ENCODE measurements at regions not wholly inside any gene's neighbourhood (a gene's known extent, or its start where the extent isn't known, plus 50 kb on each side); places are given as distances from the start of the nearest gene placed in this dataset.

GRCh38 chr2:12495247-12495868 is 221.4 kb upstream of the TRIB2 start:
- H3K27me3 ChIP-seq (replicated peaks; ENCODE audit: insufficient read depth): no peaks in the 10 kb centered on the region
- H3K36me3 ChIP-seq: no peaks in the 10 kb centered on the region
- no peak for DNase-seq (ENCODE audit: low spot score)
- H3K4me3 ChIP-seq: no peak overlapping the region
- H3K9me3 ChIP-seq: no peaks in the 10 kb centered on the region
- TF ChIP-seq POLR2A (IDR thresholded peaks at IDR 0.05) (no peak), POLR2AphosphoS5 (IDR thresholded peaks at IDR 0.05) (no peak), CTCF (IDR thresholded peaks at IDR 0.05) (no peak)
- H3K27ac ChIP-seq: no peak overlapping the region
- intact Hi-C loops (cut with DNase I): no loop called here
- 82% methylated on average over 7 of the region's 7 CpGs for WGBS
- no peaks in the 10 kb centered on the region for H3K4me1 ChIP-seq (replicated peaks)

GRCh38 chr2:12498286-12498685 is 218.4 kb upstream of the TRIB2 start:
- intact Hi-C loops (cut with DNase I): no loop called here

GRCh38 chr2:12498704-12499103 is 218.0 kb upstream of the TRIB2 start:
- no peaks in the 10 kb centered on the region for H3K4me1 ChIP-seq (replicated peaks)
- H3K27ac ChIP-seq: no peak overlapping the region
- no peaks in the 10 kb centered on the region for H3K27me3 ChIP-seq (replicated peaks; ENCODE audit: insufficient read depth)
- no peaks in the 10 kb centered on the region for H3K36me3 ChIP-seq
- TF ChIP-seq CTCF (IDR thresholded peaks at IDR 0.05): no peak
- TF ChIP-seq POLR2A (IDR thresholded peaks at IDR 0.05): no peak
- no peak for TF ChIP-seq POLR2AphosphoS5 (IDR thresholded peaks at IDR 0.05)
- DNase-seq (ENCODE audit: low spot score): no peak
- intact Hi-C loops (cut with DNase I): no loop called here
- H3K4me3 ChIP-seq: no peak overlapping the region
- WGBS: 97% methylated on average over 1 of the region's 1 CpG
- no peaks in the 10 kb centered on the region for H3K9me3 ChIP-seq

More at GRCh38 chr2:12498286-12498685, 218.4 kb upstream of the TRIB2 start:
- no peak for TF ChIP-seq POLR2AphosphoS5 (IDR thresholded peaks at IDR 0.05)
- no peak for TF ChIP-seq POLR2A (IDR thresholded peaks at IDR 0.05)
- no peak for TF ChIP-seq CTCF (IDR thresholded peaks at IDR 0.05)
- no peak overlapping the region for H3K4me3 ChIP-seq
- no peaks in the 10 kb centered on the region for H3K36me3 ChIP-seq
- no peak overlapping the region for H3K27ac ChIP-seq
- no peak for DNase-seq (ENCODE audit: low spot score)
- WGBS: 88% methylated on average over 3 of the region's 3 CpGs
- H3K9me3 ChIP-seq: no peaks in the 10 kb centered on the region
- no peaks in the 10 kb centered on the region for H3K4me1 ChIP-seq (replicated peaks)
- no peaks in the 10 kb centered on the region for H3K27me3 ChIP-seq (replicated peaks; ENCODE audit: insufficient read depth)

GRCh38 chr2:12500899-12501298 is 215.8 kb upstream of the TRIB2 start:
- TF ChIP-seq POLR2A (IDR thresholded peaks at IDR 0.05) (no peak), CTCF (IDR thresholded peaks at IDR 0.05) (no peak), POLR2AphosphoS5 (IDR thresholded peaks at IDR 0.05) (no peak)
- Histone ChIP-seq H3K27ac (no peak overlapping the region), H3K4me3 (no peak overlapping the region), H3K36me3 (no peaks in the 10 kb centered on the region), H3K9me3 (no peaks in the 10 kb centered on the region), H3K4me1 (replicated peaks) (no peaks in the 10 kb centered on the region), H3K27me3 (replicated peaks; ENCODE audit: insufficient read depth) (no peaks in the 10 kb centered on the region)
- no peak for DNase-seq (ENCODE audit: low spot score)
- intact Hi-C loops (cut with DNase I): no loop called here
- WGBS: 84% methylated on average over 1 of the region's 1 CpG

- intact Hi-C loops (cut with DNase I): no loop called here
- 57% methylated on average over 4 of the region's 4 CpGs for WGBS
- TF ChIP-seq POLR2A (IDR thresholded peaks at IDR 0.05) (no peak), POLR2AphosphoS5 (IDR thresholded peaks at IDR 0.05) (no peak), CTCF (IDR thresholded peaks at IDR 0.05) (no peak)
- Histone ChIP-seq H3K4me1 (replicated peaks) (no peaks in the 10 kb centered on the region), H3K36me3 (no peaks in the 10 kb centered on the region), H3K27me3 (replicated peaks; ENCODE audit: insufficient read depth) (no peaks in the 10 kb centered on the region), H3K27ac (no peak overlapping the region), H3K4me3 (no peak overlapping the region), H3K9me3 (no peaks in the 10 kb centered on the region)
- no peak for DNase-seq (ENCODE audit: low spot score)
Measured at GRCh38 chr2:12501469-12502158, 215.1 kb upstream of the TRIB2 start.
